COLO668 (cell line): ENCODE measurements at regions not wholly inside any gene's neighbourhood (a gene's known extent, or its start where the extent isn't known, plus 50 kb on each side); places are given as distances from the start of the nearest gene placed in this dataset.
"Not testable (repeated sequence)": the region's sequence is repeated elsewhere in the genome, so short reads cannot be mapped to it uniquely, and the experiment has no call there.

Experiments used
- DNase-seq: peaks from one replicate; lab custom pipeline; 2025; ENCODE audit not compliant: unreplicated experiment; lab: John Stamatoyannopoulos, UW

DNA sequence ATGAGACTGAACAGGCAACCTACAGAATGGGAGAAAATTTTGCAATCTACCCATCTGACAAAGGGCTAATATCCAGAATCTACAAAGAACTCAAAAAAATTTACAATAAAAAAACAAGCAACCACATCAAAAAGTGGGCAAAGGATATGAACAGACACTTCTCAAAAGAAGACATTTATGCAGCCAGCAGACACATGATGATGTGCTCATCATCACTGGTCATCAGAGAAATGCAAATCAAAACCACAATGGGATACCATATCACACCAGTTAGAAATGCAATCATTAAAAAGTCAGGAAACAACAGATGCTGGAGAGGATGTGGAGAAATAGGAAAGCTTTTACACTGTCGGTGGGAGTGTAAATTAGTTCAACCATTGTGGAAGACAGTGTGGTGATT, 51.7 kb upstream of the PAXBP1 start:
- DNase-seq, result not testable (repeated sequence)

DNA sequence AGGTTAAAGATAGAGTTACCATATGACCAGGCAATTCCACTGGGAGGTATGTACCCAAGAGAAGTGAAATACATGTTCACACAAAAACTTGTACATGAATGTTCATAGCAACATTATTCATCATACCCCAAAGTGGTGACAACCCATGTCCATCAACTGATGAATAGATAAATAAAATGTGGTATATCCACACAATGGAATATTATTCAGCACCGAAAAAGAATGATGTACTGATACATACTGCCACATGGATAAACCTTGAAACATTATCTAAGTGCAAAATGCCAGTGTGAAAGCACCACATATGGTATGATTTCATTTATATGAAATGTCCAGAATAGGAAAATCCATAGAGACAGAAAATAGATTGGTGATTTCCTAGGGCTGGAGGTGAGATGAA, 53.4 kb upstream of the PAXBP1 start:
- DNase-seq, result no peak

GRCh38 chr21:32826329-32827167, 55.0 kb upstream of the PAXBP1 start:
- peak; percentile 36 for DNase-seq

GRCh38 chr21:32828908-32829307, 57.4 kb upstream of the PAXBP1 start:
- DNase-seq, result no peak

- no peak for DNase-seq
Measured at GRCh38 chr21:32829504-32829903, 57.9 kb upstream of the PAXBP1 start.

- DNase-seq, result not testable (repeated sequence)
Measured at GRCh38 chr21:32831779-32832178, 60.2 kb upstream of the PAXBP1 start.

- no peak for DNase-seq
Measured at GRCh38 chr21:32834211-32834915, 62.8 kb upstream of the PAXBP1 start.

DNA sequence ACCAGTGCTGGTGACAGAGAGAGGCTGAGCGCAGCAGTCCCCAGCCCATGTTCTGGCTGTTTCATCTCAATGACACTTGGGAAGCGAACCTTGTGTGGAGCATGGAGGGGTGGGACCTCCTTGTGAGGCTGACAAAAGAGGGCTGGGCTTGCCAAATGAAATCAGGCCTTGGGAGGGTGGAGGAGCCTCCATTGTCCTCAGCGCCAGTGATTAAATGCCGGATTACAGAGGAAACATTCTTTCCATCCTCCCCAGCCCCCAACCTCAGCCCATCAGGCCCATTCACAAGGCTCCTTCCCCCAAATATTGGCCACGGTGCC, 63.3 kb upstream of the PAXBP1 start:
- DNase-seq, result no peak

GRCh38 chr21:32842146-32842545, 70.6 kb upstream of the PAXBP1 start:
- DNase-seq, result no peak

- no peak for DNase-seq
Measured at GRCh38 chr21:32843561-32843960, 72.0 kb upstream of the PAXBP1 start.

DNA sequence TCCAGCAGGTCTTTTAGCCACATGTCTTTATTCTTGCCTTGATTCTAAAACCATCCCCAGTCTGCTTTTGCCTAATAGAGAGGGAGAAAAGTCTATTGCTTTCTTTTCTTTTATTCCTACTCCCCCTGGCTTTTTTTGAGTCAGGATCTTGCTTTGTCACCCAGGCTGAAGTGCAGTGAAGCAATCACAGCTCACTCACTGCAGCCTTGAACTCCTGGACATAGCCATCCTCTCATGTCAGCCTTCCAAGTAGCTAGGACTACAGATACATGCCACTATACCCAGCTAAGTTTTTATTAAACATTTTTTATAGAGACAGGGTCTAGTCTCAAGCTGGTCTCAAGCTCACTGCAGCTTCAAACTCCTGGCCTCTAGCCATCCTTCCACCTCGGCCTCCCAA, 72.5 kb upstream of the PAXBP1 start:
- DNase-seq, result no peak

DNA sequence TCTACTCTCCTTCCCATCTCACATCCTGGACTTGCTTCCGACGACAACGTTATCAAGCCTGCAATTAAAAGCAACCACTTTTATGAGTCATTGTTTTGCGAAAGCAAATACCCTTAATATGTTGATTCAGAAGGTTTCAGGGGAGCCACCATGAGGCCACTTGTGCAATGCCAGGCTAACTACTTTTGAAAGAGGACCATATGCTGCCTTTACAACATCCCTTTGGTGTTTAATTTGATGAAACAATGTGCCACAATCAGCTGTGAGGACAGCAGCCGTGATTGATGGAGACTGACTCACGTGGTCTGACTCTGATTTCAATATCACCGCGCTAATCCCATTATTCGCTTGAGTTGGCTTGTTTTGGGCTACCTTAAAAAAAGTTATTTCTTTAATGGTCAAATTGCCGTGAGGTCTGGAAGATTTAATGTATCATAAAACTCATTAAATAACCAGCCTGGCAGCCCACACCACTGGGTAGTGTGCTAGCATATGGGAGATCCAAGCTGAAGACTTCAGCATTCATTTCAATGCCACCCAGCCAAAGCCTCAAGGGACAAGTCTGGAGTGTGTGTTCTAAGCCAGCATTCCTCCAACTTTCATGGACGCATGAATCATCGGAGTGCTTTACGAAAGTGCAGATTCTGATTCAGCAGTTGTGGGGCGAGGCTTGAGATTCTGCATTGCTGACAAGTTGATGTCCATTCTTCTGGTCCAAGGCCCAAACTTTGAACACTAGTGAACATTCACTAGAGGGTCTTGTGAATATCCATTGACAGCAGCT, 73.3 kb upstream of the PAXBP1 start:
- no peak for DNase-seq

DNA sequence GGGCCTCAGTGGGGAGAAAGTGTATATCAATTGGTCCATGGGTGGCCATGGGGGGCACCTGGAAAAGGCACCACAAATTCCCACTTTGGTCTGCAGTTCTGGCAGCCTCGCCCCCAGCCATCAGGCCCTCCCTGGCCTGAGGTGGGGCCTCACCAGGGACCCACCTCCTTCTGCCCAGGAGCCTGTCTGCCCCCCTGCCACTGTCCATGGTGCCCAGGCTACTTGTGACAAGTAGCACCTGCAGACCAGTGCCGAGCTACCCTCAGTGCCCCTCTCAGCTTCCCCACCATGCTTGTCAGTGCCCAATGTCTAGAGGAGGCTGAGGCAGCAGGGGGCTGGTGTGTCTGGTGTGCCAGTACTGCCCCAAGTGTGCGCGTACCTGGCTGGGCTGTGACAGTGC, 87.1 kb upstream of the PAXBP1 start:
- DNase-seq, result no peak

- no peak for DNase-seq
Measured at GRCh38 chr21:32860399-32860798, 88.8 kb upstream of the PAXBP1 start.

DNA sequence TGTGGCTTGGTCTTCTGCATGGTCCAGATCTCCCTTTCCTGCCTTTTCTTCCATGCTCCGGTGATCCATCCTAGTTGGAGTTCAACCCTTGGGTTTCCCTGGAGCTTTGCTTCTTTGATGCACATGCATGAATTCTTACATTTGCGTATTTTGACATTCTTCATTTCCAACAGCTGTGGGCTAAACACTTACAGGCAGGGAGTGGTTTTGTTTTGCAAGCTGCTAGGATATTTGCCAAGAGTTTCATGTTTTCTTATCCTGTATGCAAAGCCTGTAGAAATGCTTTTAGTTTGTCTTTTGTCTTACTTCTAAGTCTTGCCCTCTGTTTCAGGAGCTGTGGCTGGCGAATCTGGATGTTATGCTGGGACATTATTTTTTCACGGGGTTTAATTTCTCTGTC, 90.3 kb upstream of the PAXBP1 start:
- DNase-seq, result no peak

DNA sequence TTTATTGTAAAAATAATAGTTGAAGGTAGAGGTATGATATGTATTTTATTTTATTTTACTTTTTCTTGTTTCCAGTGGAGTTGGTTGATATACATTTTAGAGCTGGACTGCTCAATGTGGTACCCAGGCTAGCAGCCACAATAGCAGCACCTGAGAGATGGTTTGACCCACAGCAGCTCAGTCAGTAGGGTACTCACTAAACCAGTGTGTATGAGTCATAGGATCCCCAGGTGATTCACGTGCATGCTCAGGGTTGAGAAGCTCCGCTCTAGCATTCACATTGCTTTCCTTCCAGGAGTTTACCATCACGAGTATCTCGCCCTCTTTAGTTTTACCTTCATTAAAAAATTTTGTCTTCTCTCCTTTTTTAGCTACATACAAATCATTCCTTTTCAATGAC, 96.0 kb upstream of the PAXBP1 start:
- no peak for DNase-seq

DNA sequence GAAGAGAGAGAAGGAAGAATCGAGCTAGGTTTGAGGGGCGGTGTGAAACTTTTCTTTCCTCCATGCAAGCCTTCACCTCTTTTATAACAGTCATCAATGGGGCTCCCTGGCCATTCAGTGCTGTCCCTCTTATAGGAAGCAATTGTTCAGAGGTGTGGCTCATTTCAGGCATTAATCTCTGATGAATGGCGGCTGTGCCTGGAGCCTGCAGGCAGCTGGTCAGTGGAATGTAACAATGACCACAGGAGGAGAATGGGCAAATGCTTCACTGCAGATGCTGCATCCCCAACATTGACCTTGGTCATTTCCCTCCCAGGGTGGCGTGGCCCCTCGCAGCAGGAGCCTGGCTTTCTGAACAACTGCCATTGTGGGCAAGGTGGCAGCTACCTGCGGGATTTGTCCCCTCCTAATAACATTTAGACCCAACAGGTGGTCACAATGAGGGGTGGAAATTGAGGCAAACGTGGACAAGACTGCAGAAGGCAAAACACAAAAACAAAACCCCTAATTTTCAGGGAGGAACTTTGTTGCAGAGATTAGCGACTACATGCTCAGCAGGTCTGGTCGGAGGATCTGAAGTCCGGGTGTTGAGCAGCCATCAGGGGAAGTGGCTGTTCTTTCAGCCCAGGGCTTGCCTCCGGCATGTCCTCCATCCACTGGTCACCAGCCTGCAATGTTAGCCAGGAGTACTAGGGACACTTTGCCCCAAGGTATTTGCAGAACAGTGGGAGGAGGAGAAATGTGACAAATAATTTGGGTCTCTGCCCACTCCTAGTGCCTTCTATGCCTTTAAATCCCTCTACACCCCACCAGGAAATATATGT, 97.3 kb upstream of the PAXBP1 start:
- DNase-seq, result no peak

DNA sequence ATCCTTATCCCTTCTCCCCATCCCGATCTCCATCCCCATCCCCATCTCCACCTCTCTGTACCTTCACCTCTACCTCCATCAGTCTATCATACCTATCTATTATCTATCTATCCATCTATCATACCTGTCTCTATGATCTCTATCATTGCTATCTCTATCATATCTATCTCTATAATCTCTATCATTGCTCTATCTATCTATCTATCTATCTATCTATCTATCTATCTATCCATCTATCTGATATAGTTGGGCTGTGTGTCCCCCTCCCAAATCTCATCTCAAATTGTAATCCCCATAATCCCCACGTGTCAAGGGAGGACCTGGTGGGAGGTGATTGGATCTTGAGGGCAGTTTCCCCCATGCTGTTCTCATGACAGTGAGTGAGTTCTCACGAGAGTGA, 97.9 kb upstream of the PAXBP1 start:
- DNase-seq, result no peak

GRCh38 chr21:32876426-32876825, 104.9 kb upstream of the PAXBP1 start:
- DNase-seq, result no peak

DNA sequence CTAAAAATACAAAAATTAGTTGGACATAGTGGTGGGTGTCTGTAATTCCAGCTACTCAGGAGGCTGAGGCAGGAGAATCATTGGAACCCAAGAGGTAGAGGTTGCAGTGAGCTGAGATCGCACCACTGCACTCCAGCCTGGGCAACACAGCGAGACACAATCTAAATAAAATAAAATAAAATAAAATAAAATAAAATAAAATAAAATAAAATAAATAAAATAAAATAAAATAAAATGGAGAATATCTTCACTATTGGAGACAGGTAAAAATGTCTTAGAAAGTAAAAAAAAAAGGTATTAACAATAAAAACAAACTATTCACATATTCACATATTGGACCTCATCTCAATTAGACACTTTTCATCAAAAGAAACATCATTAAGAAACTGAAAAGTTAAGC, 106.3 kb upstream of the PAXBP1 start:
- not testable (repeated sequence) for DNase-seq

DNA sequence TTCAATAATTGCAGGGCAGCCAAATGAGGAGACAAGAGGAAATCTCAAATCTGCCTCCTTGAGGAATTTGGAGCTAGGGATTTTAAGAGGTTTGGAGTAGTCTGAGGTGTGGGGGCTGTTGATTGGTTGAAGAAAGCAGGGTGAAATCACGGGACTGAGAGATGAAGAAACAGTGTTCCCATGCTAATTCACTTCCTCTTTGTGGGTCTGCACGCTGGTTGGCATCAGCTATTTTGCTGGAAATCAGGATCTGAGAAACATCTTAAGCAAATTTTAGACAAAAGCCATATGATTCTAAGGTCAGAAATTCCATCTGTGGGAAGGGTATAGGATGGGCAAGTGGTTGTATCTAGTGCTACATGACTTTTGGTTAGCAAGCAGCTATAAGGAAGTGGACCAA, 107.1 kb upstream of the PAXBP1 start:
- no peak for DNase-seq
